NCI-H128 (cell line): ENCODE measurements at regions not wholly inside any gene's neighbourhood (a gene's known extent, or its start where the extent isn't known, plus 50 kb on each side); places are given as distances from the start of the nearest gene placed in this dataset.
"Not testable (repeated sequence)": the region's sequence is repeated elsewhere in the genome, so short reads cannot be mapped to it uniquely, and the experiment has no call there.

Experiments used
- DNase-seq: peaks from one replicate; lab custom pipeline; 2025; ENCODE audit not compliant: unreplicated experiment; lab: John Stamatoyannopoulos, UW

GRCh38 chr11:121870206-121871045 is 245.6 kb downstream of the BLID start:
- no peak for DNase-seq

DNA sequence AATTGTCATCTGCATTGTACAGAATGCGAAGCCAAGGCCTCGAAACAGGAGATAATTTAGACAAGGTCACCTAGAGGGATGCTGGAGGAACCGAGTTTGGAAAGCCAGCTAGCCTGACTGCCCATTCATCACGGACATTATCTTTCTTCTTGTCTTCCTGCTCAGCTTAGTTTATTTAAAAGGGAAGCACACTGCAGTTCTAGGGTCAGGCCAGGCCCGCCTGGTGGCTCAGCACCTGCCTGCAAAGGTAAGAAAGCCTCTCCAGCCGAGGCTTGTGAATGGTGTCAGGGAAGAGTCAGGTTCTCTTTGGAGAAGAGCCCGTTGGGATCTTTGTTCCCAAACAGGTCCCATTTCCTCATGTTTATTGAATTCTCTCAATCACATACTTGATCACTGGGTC is 246.5 kb downstream of the BLID start:
- no peak for DNase-seq

DNA sequence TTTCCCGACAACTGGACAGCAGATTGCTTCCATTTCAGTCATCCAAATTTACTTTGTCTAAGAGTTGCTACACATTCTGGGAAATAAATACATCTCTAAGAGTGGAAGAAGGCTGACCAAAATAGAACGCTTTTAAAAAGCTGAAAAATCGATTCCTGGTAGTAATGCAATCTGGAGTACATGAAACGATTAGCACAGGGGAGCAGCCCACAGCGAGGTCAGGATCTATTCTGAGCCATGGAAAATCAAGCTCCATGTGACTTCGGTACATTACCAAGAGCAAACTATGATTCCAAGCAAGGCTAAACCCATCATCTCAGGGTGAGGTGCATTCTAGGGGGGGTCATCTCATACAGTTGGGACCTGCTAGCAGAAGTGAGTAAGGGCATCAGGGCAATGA is 249.3 kb downstream of the BLID start:
- DNase-seq, result no peak

GRCh38 chr11:121864660-121865059 is 251.4 kb downstream of the BLID start:
- no peak for DNase-seq

- no peak for DNase-seq
Measured at GRCh38 chr11:121863126-121863525, 252.9 kb downstream of the BLID start.

DNA sequence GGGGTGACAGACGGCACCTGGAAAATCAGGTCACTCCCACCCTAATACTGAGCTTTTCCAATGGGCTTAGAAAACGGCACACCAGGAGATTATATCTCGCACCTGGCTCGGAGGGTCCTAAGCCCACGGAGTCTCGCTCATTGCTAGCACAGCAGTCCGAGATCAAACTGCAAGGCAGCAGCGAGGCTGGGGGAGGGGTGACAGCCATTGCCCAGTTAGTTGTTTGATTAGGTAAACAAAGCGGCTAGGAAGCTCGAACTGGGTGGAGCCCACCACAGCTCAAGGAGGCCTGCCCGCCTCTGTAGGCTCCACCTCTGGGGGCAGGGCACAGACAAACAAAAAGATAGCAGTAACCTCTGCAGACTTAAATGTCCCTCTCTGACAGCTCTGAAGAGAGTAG is 260.9 kb downstream of the BLID start:
- DNase-seq, result not testable (repeated sequence)

DNA sequence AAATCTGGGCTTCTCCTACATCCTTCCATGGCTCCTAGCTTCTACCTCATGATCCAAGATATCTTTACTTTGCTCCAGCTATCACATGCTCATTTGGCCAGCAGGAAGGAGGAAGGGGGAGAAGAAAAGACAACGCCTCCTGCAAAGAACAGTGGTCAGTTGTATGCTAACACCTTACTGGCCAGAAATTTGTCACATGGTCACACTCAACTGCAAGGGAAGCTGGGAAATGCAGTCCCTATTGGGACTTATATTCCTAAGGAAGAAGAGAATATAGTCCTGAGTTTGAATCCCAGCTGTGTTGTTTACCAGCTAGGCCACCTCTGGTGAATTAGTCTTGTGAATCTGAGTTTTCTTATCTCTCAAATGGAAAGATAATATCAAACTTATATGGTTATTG is 272.0 kb downstream of the BLID start:
- DNase-seq, result no peak

DNA sequence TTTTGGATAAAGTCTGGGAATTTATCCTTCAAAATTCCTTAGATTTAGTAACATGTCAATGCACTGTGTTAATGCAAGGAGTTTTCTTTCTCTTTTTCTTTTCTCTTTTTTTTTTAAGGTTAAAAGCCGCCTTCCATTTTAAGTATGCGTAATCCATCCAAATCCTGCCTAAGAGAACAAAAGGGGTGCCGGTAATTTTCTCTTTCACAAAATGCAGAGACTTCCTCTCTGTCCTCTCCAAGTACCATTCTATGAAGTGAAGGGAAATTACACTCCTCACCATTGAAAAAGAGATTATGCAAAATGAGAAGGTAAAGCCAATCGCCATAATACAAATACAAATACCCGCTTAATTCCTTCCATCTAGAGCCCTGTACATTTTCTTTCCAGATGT is 273.8 kb downstream of the BLID start:
- DNase-seq, result no peak

DNA sequence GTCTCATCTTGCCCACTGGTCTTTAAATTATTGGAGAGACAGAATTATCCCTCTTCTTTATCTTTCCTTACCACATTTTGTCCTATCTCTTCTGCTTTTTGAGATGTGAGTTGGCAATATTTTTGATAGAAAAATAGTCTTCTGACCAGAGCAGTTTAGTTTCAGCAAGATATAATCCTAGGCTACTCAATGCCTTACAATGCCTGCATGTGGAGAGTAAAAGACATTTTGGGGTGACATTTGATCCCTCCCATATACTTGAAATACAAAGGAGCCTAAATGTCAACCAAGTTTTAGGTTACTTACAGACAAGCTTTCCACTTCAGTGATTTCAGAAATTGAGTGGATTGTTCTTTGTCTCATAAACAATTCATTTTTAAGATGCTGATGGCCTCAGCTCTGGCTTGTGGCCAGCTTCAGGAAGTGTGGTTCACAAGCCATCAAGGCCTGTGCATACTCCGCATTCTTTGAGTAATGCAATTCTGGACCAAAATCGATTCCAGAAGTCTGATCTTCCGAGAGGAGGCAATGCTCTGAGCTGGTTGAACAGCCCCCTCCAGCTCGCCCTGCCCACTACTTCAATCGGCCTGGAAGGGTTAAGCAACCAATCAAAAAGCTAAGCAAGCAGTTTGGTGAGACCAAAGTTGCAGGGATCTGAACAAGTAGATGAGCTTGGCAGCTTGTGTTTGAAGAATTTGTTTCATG is 274.4 kb downstream of the BLID start:
- DNase-seq, result no peak

DNA sequence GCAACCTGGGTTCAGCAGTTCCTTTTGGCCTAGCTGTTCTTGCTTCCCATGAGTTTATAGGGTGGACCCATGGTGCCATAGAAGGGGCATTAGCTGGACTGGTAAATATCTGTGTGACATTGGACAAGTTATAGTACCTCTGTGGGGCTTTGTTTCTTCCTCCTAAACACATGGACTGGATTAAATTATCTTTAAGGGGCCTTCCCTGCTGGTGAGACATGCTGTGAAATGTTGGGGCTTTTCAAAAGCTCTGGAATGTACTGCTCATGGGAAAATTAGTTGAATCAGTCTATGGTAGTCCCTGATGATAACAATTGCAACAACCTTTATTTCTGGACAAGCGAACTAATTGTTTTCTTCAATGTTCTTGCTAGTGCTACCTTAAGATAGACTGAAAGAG is 276.2 kb downstream of the BLID start:
- DNase-seq, result no peak

- no peak for DNase-seq
Measured at GRCh38 chr11:121838571-121838970, 277.4 kb downstream of the BLID start.

GRCh38 chr11:121833970-121834369 is 282.0 kb downstream of the BLID start:
- no peak for DNase-seq

GRCh38 chr11:121829159-121829643 is 286.8 kb downstream of the BLID start:
- DNase-seq, result no peak

- DNase-seq, result no peak
Measured at GRCh38 chr11:121814962-121815361, 301.1 kb downstream of the BLID start.

GRCh38 chr11:121814296-121814695 is 301.7 kb downstream of the BLID start:
- no peak for DNase-seq

- no peak for DNase-seq
Measured at GRCh38 chr11:121810291-121810690, 305.7 kb downstream of the BLID start.

GRCh38 chr11:121808096-121808495 is 307.9 kb downstream of the BLID start:
- no peak for DNase-seq

DNA sequence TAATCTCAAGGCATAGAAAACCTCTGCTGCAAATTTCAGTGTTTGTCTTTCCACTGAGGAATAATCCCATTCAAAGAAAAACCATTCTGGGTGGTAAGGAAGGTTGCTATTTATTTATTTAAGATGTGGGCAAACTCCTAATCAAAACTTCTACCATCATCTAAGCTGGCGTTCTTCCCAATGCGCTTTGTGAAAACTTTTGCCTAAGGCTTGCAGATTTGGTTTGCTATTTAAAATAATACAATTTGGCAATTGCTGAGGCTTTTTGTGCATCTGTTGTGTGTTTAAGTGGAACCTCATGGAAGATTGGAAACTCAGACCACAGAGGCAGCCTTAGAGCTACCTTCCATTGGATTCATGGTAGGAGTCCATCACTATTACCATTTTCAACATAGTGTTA is 309.0 kb downstream of the BLID start:
- no peak for DNase-seq

GRCh38 chr11:121802542-121802941 is 313.5 kb downstream of the BLID start:
- no peak for DNase-seq

DNA sequence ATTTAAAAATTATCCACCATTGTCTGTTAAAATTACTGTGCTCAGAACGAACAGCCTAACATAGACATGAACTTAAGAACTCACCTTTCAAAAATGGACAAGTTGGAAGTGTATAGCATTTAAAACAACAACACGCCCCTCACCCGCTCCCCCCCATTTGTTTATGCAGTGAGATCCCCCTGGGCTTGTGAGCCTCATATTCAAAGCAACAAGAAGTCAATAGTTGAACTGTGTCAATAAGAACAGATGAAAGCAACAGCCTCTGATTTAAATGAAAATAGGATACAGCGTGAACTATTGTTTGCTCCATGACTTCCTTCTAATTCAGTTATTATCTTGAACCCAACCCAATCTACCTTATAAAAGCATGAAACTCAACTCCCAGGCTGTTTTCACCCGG is 314.2 kb downstream of the BLID start:
- DNase-seq, result no peak

- DNase-seq, result no peak
Measured at GRCh38 chr11:121801394-121801748, 314.6 kb downstream of the BLID start.

GRCh38 chr11:121800731-121801393 is 315.2 kb downstream of the BLID start:
- DNase-seq, result no peak
